GM12878 (cell line): ENCODE measurements at regions not wholly inside any gene's neighbourhood (a gene's known extent, or its start where the extent isn't known, plus 50 kb on each side); places are given as distances from the start of the nearest gene placed in this dataset.

ENCODE experiments used
- GABPA ChIP-seq: IDR thresholded peaks from 2 replicates; pipeline ENCODE4 v1.6.1; 2014; ENCODE audit warnings: antibody characterized with exemption, low read depth, mild to moderate bottlenecking, inconsistent platforms
- JUND ChIP-seq: IDR thresholded peaks from 2 replicates; pipeline ENCODE4 v1.6.1; 2012; ENCODE audit warnings: low read depth, mild to moderate bottlenecking, low read length, improper control_type of control experiment, moderate library complexity
- MTA3 ChIP-seq: IDR thresholded peaks from 2 replicates; pipeline ENCODE4 v1.6.1; 2012; ENCODE audit warnings: low read length, inconsistent platforms, borderline replicate concordance
- SMAD1 ChIP-seq: fragments of 450-650 bp; IDR thresholded peaks from 2 replicates; pipeline ENCODE4 v1.6.1; 2018; ENCODE audit warnings: mild to moderate bottlenecking, low read depth; ENCODE audit not compliant: partially characterized antibody
- ZNF274 ChIP-seq: IDR thresholded peaks from one replicate; pipeline ENCODE4 v1.8.0; 2011; ENCODE audit not compliant: insufficient read length, insufficient read depth
- TF ChIP-seq, protein P1 (sequence below): fragments of 450-650 bp; conservative IDR thresholded peaks from 2 replicates; pipeline ENCODE4 v1.6.1; 2017; ENCODE audit warnings: mild to moderate bottlenecking, moderate library complexity

DNA sequence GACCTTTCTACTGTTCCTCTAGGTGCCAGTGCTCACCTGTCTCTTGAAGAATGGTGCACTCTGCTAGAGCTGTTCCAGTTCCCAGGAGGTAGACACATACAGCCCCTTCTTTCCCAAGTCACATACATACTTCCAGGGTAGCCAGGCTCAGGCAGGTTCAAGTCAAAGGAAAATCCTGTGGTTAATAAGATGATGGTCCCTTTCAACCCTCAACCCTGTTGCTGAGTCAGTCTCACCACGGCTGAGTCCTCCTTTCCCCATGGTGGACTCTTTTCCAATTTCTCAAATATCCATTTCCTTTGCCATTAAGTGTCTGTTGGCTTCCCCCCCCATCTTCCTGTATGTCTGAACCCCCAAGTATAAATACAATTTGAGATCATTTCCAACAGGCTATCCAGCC, 56.1 kb upstream of the ACAN start:
- no peak for TF ChIP-seq SMAD1
- no peak for TF ChIP-seq JUND
- TF ChIP-seq GABPA = no peak
- TF ChIP-seq MTA3 = no peak
- TF ChIP-seq ZNF274 = no peak
- TF ChIP-seq, protein P1, sequence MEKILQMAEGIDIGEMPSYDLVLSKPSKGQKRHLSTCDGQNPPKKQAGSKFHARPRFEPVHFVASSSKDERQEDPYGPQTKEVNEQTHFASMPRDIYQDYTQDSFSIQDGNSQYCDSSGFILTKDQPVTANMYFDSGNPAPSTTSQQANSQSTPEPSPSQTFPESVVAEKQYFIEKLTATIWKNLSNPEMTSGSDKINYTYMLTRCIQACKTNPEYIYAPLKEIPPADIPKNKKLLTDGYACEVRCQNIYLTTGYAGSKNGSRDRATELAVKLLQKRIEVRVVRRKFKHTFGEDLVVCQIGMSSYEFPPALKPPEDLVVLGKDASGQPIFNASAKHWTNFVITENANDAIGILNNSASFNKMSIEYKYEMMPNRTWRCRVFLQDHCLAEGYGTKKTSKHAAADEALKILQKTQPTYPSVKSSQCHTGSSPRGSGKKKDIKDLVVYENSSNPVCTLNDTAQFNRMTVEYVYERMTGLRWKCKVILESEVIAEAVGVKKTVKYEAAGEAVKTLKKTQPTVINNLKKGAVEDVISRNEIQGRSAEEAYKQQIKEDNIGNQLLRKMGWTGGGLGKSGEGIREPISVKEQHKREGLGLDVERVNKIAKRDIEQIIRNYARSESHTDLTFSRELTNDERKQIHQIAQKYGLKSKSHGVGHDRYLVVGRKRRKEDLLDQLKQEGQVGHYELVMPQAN = no peak
